Left ventricle myocardium superior (tissue), 1 donor: ENCODE measurements at regions not wholly inside any gene's neighbourhood (a gene's known extent, or its start where the extent isn't known, plus 50 kb on each side); places are given as distances from the start of the nearest gene placed in this dataset.
A peak's percentile ranks its signal among the peaks of the same experiment; 100 is the strongest.

Experiments used
- ATAC-seq: fragments of 200-7000 bp; cut with Tn5 transposase; one replicate; pipeline ENCODE4 v1.9.1; 2020; ENCODE audit warnings: mild to moderate bottlenecking, moderate library complexity
- DNase-seq: peaks from one replicate; pipeline ENCODE4 v3.0.0-alpha.2; 2020
- intact Hi-C: fragments of 100-400 bp; cut with micrococcal nuclease; formaldehyde crosslinking; loops from one replicate; pipeline ENCODE4 v1.11.0; 2022
- donor health status: DM: no; HTN: yes; CAD: no; lungs with severe emphysema.

DNA sequence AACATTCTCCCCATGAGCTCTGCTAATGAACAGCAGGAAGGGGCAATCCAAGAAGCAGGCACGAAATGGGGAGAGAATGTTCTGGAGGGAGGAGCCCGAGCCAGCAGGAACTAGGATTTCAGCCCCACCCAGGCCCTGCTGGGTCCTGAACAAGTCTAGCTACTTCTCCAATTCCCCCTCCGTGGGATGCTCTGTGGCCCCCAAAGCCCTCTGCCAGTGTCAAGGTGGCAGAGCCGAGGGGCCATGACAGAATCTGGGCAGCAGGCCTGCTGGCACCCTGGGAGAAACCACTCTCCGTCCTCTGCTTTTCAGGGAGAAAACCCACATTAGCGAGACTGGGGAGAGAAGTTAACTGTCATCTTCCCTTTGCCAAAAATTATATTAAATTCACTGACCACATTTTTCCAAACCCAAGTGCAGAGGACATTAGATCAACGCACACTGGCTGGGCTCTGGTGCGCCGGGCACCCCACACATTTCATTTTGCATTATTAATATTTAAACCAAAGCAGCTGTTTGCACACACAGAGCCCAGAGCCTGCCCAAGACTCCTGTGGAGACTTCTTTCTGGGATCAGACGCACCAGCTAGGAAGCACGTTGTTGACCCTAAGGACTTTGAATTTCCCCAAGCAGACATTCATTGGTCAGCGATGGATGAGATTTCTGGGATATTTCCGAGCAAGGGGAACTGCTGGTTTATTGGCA lies 80.2 kb upstream of the PKDCC start:
- intact Hi-C loops: no loop called here
- ATAC-seq: peak; percentile 61

DNA sequence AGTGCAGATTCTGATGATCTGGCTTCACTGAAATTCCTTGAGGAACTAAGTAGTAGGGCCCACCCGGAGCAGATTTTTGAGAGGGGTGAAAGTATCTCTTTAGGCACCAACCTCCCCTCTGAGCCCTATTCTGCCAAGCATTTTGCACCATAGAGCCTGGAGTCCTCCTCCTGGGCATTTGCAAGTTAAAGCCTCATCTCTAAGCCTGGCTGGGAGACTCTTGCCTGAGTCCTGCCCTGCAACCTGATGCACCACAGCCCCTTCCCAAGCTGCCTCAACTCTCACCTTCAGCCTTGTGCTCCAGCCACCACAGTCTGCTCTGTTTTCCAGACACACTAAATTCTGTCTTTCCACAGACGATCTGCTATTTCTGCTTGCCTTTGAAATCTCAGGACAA lies 79.6 kb upstream of the PKDCC start:
- DNase-seq (no peak), ATAC-seq (no peak)
- intact Hi-C loops: no loop called here

More for the DNA sequence above, 80.2 kb upstream of the PKDCC start:
- peak; percentile 52 for DNase-seq

DNA sequence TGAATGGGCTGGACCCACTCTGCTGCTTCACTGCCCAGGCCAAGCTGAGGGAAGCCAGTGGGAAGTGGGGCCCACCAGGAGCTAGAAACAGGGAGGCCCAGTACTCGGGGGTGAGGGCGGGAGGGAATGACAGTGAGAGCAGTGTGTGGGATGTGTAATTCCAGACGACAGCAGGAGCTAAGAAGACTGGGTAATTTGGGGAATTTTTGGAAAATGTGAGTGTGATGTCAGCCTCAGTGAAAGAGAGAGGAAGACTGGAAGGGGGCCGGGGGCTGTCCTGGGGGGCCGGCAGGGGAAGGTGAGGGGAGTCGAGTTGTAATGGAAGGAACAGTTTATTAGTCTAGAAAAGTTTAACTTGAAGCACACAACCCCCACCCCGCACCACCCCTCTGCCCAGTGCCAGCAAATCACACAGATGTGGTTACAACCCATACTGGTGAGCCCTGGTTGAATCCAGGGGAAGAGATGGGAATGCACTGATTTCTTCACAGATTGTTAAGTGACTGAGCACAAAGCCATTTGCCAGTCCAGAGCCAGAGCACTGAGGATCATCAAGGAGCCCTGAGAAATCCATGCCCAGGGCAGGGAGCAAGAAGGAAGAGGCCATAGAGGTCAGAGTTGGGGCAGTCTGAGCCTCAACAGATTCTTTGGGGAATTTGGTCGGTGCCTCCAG lies 76.7 kb upstream of the PKDCC start:
- DNase-seq (no peak), ATAC-seq (no peak)
- intact Hi-C loops: no loop called here

DNA sequence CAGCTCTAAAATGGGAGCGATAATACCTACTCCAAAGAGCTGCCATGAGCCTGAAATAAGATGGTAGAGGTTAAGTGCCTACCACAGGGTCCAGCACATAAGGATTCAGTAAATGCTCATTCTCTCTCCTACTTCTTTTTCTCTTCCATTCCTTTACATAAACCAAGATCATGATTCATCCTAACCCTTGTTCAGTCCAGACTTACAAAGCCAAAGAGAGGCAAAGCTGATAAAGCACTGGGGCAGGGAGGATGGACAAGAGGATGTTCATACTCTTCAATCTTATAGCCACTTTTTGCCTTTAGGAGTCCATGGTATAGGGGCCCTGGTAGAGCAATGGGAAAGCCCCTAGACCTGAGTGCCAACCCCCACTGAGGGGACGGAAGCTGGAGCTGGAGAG lies 75.6 kb upstream of the PKDCC start:
- intact Hi-C loops: no loop called here
- ATAC-seq (no peak), DNase-seq (no peak)

DNA sequence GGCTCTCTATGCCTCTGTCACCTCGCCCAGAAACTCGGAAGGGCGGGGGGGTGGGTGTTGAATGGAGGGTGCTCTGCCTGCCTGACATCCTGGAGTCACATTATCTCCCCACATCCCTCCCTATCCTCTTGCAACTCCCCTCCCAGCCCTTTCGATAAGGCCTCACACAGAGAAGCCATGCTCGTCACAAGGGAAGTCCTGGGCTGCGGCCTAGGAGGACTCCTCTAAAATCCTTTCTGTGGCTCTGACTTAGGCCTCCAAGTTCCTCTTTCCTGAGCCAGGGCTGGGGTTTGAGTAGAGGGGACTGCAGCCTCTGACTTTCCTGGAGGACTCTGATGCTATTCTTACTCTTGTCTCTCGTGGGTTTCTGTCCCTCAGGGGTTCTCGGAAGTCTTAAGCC lies 75.0 kb upstream of the PKDCC start:
- no peak for ATAC-seq
- no peak for DNase-seq
- intact Hi-C loops: no loop called here

DNA sequence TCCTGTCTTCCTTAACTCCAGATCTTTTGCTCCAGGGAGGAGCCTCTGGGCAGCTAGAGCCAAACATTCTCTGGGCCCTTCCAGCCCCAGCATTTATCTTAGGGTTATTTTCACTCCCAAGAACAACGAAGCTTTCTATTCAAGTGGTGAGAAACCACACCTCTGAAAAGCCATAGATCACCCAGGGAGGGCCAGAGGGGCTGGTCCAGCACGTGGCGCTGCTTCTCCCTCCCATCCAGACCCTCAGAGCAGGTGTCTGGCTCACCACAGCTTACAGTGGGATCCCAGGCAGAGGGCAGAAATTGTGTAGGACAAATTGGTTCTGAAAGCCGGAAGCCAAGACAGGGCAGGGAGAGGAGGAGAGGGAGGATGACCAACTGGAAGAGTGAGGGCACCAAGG lies 74.0 kb upstream of the PKDCC start:
- no peak for ATAC-seq
- DNase-seq: no peak
- intact Hi-C loops: no loop called here

DNA sequence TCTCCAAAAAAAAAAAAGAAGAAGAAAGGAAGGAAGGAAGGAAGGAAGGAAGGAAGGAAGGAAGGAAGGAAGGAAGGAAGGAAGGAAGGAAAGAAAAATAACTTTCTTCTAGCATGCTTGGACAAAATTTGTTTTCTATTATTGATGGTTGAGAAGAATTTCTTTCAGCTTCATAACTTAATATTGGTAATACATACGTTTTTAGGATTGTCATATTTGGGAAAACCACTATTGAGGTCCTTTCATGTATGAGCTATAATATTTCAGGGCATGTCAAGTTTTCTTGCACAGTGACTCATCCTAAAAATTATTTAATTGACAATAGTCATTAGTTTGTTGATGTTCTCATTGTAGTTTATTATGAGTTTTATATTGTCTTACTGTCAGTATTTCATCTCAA lies 66.4 kb upstream of the PKDCC start:
- ATAC-seq: no peak
- intact Hi-C loops: no loop called here
- no peak for DNase-seq

DNA sequence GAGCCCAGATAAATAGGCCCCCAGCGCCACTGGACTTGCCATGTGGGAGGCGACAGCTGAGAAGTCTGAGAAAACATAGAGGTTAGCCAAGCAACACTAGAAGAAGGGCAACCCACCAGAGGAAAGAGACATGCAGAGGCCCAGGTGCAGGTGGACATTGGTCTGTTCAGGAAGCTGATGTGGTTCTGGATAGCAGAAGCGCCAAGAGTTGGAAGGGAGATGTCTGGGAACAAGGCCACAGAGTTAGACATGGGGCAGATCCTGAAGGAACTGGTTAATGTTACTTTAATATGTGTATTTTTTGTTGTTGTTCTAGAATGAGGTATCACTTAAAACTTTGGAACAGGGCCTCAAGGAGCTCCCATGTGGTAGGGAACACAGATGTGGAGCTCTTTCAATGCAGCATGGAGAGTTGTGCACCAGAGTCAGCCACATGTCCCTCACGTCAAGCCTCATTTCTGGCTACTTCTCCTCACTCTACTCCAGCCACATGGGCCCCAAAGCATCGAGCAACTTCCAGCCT lies 62.2 kb upstream of the PKDCC start:
- no peak for DNase-seq
- intact Hi-C loops: no loop called here
- ATAC-seq: no peak

DNA sequence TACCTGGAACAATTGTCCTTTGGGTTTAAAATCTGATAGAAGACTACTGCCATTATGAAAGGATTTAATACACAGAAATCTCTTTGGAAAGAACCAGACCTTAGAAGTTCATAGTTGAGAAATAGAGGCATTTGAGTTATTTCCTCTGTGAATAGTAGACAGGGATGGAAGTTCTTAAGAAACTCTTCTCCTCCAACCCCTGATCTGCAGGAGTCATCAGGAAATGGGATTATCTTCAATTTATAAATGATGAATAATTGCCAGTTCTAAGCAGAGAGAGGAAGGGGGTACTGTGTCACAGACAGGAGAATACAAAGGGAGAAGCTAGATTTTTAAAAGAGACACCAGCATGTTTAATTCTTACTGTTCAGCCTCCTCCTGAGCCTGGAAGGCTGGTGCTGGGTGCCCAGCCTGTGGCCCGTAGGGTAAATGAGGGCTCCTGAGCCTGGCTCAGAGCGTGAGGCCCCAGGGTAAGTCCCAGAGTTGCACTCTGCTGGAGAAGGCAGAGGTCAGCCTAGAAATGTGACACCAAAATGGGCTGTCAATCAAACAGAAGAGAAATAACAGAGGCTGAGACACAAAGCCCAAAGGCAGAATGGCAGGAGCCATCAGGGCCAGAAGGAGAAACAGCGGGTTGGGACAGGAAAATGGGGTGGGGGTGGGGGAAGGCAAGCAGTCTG lies 58.2 kb upstream of the PKDCC start:
- intact Hi-C loops: no loop called here
- DNase-seq (no peak), ATAC-seq (no peak)

DNA sequence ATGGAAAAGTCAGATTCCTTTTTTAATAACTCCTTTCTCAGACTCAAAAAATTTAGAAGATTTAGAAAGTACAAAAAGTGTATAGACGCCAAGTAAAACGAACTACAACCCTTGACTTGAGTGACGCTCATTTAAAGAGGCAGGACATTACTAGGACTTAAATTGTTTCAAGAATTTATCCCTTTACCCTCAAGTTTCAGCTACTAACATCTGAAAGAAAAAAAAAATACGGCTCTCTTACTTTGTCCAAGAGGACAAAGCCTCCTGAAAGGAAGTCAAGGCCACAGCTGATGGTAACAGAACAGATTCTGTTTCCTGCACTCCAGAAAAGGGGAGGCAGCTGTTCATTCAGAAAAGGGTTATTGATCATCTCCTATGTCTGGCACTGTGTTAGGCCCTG lies 57.6 kb upstream of the PKDCC start:
- DNase-seq (no peak), ATAC-seq (no peak)
- intact Hi-C loops: no loop called here

DNA sequence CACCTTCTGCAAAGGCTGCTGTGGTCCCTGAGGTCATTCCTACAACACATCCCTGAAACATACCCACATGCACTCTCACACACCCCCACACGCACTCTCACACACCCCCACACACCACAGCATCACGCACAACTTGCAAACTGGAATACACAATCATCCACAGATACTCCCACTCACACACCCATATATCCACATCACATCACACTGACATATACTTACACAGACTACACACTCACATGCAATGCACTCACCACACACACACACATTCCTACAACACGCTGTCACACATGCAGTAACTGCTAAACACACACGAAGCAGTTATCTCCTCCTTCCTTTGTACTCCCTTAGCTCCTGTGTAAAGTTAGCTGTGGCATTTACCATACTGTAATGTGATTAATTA lies 57.1 kb upstream of the PKDCC start:
- intact Hi-C loops: no loop called here
- no peak for ATAC-seq
- DNase-seq: no peak

DNA sequence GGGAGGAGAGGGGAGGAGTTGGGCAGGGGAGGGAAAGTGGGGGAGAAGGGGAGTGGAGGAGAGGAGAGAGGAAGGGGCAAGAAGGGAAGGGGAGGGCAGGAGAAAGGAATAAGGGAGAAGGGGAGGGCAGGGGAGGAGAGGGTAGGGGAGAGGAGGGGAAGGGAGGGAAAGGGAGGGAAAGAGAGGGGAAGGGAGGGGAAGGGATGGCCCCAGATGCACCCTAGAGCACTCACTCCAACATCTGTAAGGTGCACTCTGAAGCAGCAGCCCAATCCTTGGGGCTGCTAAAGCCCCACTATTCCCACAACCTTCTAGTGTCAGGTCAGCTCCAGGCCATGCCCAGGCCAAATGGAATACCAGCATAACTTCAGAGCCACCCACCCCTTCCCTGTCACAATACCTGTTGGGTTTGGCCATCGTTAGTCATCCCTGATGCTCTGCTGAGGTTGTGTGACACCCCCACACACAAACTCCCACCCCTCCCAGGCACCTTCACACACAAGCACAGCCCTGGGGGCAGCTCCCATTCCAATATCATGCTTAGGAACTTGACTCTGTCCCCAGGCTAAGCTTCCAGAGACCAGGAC lies 55.7 kb upstream of the PKDCC start:
- intact Hi-C loops: no loop called here
- DNase-seq (no peak), ATAC-seq (no peak)

DNA sequence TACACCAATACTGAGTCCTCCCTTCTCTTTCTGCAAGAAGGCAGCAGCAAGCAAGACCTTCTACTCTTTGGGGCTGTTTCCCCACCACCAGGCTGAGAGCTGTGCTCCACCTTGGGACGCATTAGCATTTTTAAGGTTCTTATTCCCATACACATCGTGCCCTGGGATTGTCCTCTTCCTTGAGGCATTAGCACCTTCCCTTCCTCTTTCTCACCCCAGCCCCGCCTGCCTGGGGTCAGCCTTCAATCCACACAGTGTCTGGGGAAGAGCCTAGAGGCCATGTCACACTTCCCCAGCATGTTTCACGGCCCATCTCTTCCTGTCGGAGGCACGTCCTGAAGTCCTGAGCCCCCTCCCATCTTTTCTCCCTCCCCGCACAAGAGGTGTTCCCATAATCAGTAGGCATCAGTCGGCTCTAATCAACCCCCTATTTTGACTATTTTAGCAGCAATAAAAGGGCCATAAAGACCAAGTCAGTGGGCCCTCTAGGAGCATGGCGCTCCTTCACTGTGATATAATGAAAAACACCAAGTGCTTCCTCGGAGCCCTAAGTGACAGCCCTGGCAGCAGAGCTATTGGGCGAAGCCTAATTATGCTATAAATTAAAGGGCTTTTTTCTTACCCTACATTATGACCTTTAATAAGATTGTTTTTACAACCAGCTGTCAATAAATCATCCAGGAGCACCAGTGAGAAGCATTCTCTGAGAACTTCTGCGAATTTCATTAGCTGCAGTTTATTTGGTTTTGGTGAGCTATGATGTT lies 55.0 kb upstream of the PKDCC start:
- DNase-seq (no peak), ATAC-seq (no peak)
- intact Hi-C loops: no loop called here

DNA sequence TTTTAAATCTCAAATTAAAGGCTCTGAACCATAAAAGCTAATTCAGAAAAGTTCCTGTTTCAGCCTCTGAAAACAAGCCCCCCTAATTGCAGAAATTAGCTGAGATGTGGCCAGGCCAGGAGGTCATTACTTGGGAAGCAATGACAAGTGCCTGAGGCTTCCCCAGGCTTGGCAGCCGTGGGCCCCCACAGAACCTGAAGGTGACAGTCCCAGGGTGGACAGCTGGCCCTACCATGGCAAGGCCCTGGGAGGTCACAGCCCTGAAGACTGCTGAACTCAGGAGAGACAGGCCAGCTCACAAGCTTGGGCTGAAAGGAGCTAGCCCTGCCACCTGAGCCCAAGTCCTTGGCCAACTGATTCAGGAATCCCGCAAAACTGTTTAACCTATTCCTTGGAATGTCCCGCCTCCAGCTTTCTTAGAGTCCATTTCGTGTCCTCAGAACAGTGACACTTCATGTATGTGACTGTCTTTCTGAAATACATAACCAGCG lies 54.3 kb upstream of the PKDCC start:
- ATAC-seq: no peak
- no peak for DNase-seq
- intact Hi-C loops: no loop called here

DNA sequence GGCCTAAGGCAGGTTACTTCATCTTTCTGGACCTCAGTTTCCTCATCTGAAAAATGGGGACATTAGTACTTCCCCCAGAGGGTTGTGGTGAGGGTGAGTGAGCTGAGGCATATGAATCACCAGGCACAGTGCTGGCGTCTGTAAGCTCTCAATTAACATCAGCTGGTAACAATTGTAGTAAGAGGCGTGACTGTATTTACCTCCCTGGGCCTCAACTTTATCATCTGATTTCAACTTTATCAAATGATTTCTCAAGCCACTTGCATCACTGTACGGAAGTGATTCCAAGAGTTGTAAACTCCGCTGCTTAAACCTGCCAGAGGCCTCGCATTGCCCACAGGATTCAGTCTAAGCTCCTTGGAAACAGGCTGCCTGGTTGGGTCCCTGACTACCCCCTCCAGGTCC lies 53.6 kb upstream of the PKDCC start:
- no peak for DNase-seq
- no peak for ATAC-seq
- intact Hi-C loops: no loop called here

DNA sequence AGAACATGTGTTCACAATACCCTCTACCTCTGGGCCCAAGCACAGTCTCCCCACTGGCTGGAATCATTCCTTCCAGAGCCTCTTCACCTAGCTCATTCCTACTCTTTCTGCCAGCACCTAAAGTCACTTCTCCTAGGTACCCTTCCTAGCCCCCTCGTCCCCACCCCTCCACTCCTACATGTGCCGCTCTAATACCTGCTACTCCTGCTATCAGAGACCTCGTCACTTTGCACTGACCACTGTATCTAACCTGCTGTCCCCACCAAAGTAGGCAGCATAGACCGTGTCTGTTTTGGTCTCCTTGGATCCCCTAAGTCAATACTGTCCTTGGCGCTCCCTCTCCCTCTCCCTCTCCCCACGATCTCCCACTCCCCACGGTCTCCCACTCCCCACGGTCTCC lies 53.2 kb upstream of the PKDCC start:
- DNase-seq (no peak), ATAC-seq (no peak)
- intact Hi-C loops: no loop called here

DNA sequence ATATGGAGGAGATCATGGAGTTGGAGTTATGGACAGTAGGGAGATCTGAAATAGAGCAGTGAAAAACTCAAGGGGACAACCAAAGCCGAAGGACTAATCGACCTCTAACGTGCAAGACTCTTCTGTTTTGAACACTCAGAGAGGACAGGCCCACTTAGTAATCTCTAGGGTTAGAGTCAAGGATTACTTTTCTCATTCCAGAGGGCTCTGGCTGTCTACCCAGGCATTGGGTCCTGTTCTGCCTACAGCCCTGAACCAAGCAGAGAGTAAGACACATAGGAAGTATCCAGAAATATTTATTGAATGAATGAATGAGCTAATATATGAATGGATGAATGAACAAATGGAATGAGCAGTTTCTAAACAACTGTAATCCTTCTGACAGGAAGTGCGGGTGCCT lies 50.3 kb upstream of the PKDCC start:
- ATAC-seq (no peak), DNase-seq (no peak)
- intact Hi-C loops: no loop called here
